ENCODE measurements at regions not wholly inside any gene's neighbourhood (a gene's known extent, or its start where the extent isn't known, plus 50 kb on each side); places are given as distances from the start of the nearest gene placed in this dataset.

DNA sequence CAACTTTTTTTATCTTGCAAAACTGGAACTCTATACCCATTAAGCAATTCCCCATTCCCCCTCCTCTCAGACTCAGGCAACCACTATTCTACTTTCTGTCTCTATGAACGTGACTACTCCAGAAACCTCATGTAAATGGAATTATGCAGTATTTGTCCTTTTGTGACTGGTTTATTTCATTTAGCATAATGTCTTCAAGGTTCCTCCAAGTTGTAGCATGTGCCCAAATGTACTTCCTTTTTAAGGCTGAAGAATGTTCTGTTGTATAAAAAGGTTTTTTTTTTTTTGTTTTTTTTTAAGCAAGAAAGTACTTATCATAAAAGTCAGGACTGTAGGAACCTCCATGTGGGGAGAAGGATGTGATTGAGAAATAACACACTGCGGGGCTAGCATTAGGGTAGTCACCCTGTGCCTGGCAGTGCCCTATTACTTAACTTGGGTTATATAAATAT, 145.3 kb upstream of the FOXN2 start:
- TF ChIP-seq, protein P1, sequence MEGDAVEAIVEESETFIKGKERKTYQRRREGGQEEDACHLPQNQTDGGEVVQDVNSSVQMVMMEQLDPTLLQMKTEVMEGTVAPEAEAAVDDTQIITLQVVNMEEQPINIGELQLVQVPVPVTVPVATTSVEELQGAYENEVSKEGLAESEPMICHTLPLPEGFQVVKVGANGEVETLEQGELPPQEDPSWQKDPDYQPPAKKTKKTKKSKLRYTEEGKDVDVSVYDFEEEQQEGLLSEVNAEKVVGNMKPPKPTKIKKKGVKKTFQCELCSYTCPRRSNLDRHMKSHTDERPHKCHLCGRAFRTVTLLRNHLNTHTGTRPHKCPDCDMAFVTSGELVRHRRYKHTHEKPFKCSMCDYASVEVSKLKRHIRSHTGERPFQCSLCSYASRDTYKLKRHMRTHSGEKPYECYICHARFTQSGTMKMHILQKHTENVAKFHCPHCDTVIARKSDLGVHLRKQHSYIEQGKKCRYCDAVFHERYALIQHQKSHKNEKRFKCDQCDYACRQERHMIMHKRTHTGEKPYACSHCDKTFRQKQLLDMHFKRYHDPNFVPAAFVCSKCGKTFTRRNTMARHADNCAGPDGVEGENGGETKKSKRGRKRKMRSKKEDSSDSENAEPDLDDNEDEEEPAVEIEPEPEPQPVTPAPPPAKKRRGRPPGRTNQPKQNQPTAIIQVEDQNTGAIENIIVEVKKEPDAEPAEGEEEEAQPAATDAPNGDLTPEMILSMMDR (IDR thresholded peaks at IDR 0.05; ENCODE audit: unreplicated experiment) = no peak
- peaks cover 9% of the 10 kb centered on the region for H3K9me3 Mint-ChIP-seq (ENCODE audit: low read depth)
- H3K4me1 Mint-ChIP-seq (ENCODE audit: low read depth) = no peaks in the 10 kb centered on the region
- H3K36me3 Mint-ChIP-seq (ENCODE audit: insufficient read depth) = no peaks in the 10 kb centered on the region
- DNase-seq (ENCODE audit: low spot score, unreplicated experiment) = no peak
- H3K4me3 Mint-ChIP-seq (ENCODE audit: low read depth) = no peak overlapping the region
- H3K27me3 Mint-ChIP-seq = no peaks in the 10 kb centered on the region
- H3K27ac Mint-ChIP-seq = no peak overlapping the region

DNA sequence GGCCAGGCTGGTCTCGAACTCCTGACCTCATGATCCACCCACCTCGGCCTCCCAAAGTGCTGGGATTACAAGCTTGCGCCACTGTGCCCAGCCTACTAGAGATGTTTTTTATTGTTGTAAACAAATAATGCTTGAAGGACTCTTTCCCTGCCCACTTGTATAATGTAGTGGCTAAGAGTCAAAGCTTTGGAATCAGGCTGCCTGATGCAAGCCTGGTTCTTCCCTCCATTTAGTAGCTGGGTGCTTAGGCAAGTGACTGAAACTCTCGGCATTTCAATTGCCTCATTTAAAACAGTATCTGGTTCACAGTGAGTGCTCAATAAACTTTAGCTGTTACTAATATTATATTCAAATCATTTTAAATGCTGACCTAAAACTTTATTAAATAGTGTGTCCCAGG, 144.2 kb upstream of the FOXN2 start:
- no peak for DNase-seq (ENCODE audit: low spot score, unreplicated experiment)
- Mint-ChIP-seq H3K36me3 (ENCODE audit: insufficient read depth) (no peaks in the 10 kb centered on the region), H3K4me1 (ENCODE audit: low read depth) (no peaks in the 10 kb centered on the region), H3K27me3 (no peaks in the 10 kb centered on the region), H3K4me3 (ENCODE audit: low read depth) (no peak overlapping the region), H3K27ac (no peak overlapping the region), H3K9me3 (ENCODE audit: low read depth) (peaks cover 9% of the 10 kb centered on the region)
- TF ChIP-seq, protein P1 (IDR thresholded peaks at IDR 0.05; ENCODE audit: unreplicated experiment) = no peak

DNA sequence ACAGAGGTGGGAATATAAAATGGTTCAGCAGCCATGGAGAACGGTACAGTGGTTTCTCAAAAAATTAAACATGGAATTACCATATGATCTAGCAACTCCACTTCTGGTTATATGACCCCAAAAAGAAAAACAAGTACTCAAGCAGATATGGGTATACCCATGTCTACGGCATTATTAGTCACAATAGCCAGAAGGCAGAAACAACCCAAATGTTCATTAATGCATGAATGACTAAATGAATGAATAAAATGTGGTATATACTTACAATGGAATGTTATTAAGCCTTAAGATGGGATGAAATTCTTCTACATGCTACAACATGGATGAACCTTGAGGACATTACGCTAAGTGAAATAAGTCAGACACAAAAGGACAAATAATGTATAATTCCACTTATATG, 141.3 kb upstream of the FOXN2 start:
- no peak overlapping the region for H3K4me3 Mint-ChIP-seq (ENCODE audit: low read depth)
- H3K27me3 Mint-ChIP-seq = no peaks in the 10 kb centered on the region
- TF ChIP-seq, protein P1 (IDR thresholded peaks at IDR 0.05; ENCODE audit: unreplicated experiment) = no peak
- H3K9me3 Mint-ChIP-seq (ENCODE audit: low read depth) = peaks cover 2% of the 10 kb centered on the region
- no peak for DNase-seq (ENCODE audit: low spot score, unreplicated experiment)
- no peak overlapping the region for H3K27ac Mint-ChIP-seq
- no peaks in the 10 kb centered on the region for H3K36me3 Mint-ChIP-seq (ENCODE audit: insufficient read depth)
- H3K4me1 Mint-ChIP-seq (ENCODE audit: low read depth) = no peaks in the 10 kb centered on the region

DNA sequence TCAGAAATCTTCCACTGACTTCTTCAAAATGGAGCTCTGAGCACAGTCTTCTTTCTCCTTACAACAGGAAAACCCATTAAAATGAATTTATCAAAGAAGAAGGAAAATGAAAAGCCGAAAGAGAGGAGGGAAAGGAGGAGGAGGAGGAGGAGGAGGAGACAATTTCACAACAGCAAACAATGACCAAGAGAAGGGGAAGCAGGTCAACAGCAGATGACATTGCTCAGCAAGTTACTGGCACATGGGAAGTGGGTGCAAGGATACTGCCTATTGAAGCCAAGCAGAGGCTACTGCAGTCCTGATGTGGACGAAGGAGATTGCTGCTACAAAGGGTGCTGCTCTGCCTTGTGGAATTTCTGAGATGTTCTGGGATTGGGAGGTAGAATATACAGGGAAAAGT, 140.0 kb upstream of the FOXN2 start:
- no peak for DNase-seq (ENCODE audit: low spot score, unreplicated experiment)
- Mint-ChIP-seq H3K27ac (no peak overlapping the region), H3K36me3 (ENCODE audit: insufficient read depth) (no peaks in the 10 kb centered on the region), H3K9me3 (ENCODE audit: low read depth) (peaks cover 3% of the 10 kb centered on the region), H3K4me1 (ENCODE audit: low read depth) (no peaks in the 10 kb centered on the region), H3K27me3 (no peaks in the 10 kb centered on the region), H3K4me3 (ENCODE audit: low read depth) (no peak overlapping the region)
- TF ChIP-seq, protein P1 (IDR thresholded peaks at IDR 0.05; ENCODE audit: unreplicated experiment) = no peak

DNA sequence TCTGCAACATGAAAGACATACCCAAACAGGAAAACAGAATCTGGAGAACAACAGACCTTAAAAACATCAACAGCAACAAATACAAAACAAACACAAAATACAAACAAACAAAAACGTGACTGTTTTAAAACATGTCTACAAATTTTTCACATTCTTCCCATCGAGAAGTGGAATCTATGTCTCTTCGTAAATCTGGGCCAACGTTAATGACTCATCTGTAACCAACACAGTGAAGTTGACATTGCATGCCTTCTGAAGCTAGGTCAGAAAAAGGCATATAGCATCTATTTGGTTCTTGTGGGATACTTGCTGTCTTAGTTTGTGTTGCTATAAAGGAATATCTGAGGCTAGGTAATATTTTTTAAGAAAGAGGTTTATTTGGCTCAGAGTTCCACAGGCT, 139.2 kb upstream of the FOXN2 start:
- H3K4me1 Mint-ChIP-seq (ENCODE audit: low read depth) = no peaks in the 10 kb centered on the region
- TF ChIP-seq, protein P1 (IDR thresholded peaks at IDR 0.05; ENCODE audit: unreplicated experiment) = no peak
- H3K9me3 Mint-ChIP-seq (ENCODE audit: low read depth) = peaks cover 3% of the 10 kb centered on the region
- no peaks in the 10 kb centered on the region for H3K36me3 Mint-ChIP-seq (ENCODE audit: insufficient read depth)
- no peak overlapping the region for H3K4me3 Mint-ChIP-seq (ENCODE audit: low read depth)
- no peak for DNase-seq (ENCODE audit: low spot score, unreplicated experiment)
- H3K27me3 Mint-ChIP-seq = no peaks in the 10 kb centered on the region
- no peak overlapping the region for H3K27ac Mint-ChIP-seq
